Trophoblast cell (in vitro differentiated cells and primary cell): ENCODE measurements at regions not wholly inside any gene's neighbourhood (a gene's known extent, or its start where the extent isn't known, plus 50 kb on each side); places are given as distances from the start of the nearest gene placed in this dataset.

Experiments
- DNase-seq, 2 donors: peaks; one replicate each; pipeline ENCODE4 v3.0.0-alpha.2; 2016
- H2AFZ ChIP-seq: 2 replicates; pipeline ENCODE4 v1.6.1; 2013; ENCODE audit warnings: low read length, moderate library complexity, mild to moderate bottlenecking; ENCODE audit not compliant: insufficient read depth, poor library complexity
- H2AK5ac ChIP-seq: 2 replicates; pipeline ENCODE4 v1.6.1; 2013; ENCODE audit warnings: mild to moderate bottlenecking, low read length
- H2BK120ac ChIP-seq: 2 replicates; pipeline ENCODE4 v1.6.1; 2013; ENCODE audit warnings: low read length, mild to moderate bottlenecking, moderate library complexity; ENCODE audit not compliant: insufficient read depth, poor library complexity
- H2BK12ac ChIP-seq: 2 replicates; pipeline ENCODE4 v1.6.1; 2013; ENCODE audit warnings: mild to moderate bottlenecking, low read length, moderate library complexity
- H2BK5ac ChIP-seq: 2 replicates; pipeline ENCODE4 v1.6.1; 2013; ENCODE audit warnings: low read length, low read depth, moderate library complexity, mild to moderate bottlenecking; ENCODE audit not compliant: poor library complexity
- H3K14ac ChIP-seq: 2 replicates; pipeline ENCODE4 v1.6.1; 2013; ENCODE audit warnings: mild to moderate bottlenecking, low read length
- H3K18ac ChIP-seq: 2 replicates; pipeline ENCODE4 v1.6.1; 2013; ENCODE audit warnings: mild to moderate bottlenecking, low read length
- H3K23ac ChIP-seq: 2 replicates; pipeline ENCODE4 v1.6.1; 2013; ENCODE audit warnings: low read length
- H3K27ac ChIP-seq: 2 replicates; pipeline ENCODE4 v1.5.1; 2013; ENCODE audit warnings: low read depth, mild to moderate bottlenecking, inconsistent platforms, low read length, moderate library complexity
- H3K27me3 ChIP-seq: 2 replicates; pipeline ENCODE4 v1.6.1; 2013; ENCODE audit warnings: inconsistent platforms, mild to moderate bottlenecking, low read length, moderate library complexity; ENCODE audit not compliant: insufficient read depth
- H3K36me3 ChIP-seq, 2 experiments: 1 replicate in 1 of 2; 2 replicates in 1 of 2; pipeline ENCODE4 v1.6.1; 2013; ENCODE audit warnings: low read length in 2 of 2, mild to moderate bottlenecking in 2 of 2, moderate library complexity in 1 of 2; ENCODE audit not compliant: insufficient read depth in 2 of 2, control insufficient read depth in 1 of 2
- H3K4ac ChIP-seq: 2 replicates; pipeline ENCODE4 v1.6.1; 2013; ENCODE audit warnings: low read depth, mild to moderate bottlenecking, low read length, moderate library complexity
- H3K4me1 ChIP-seq, 2 experiments: 1 replicate in 1 of 2; 2 replicates in 1 of 2; pipeline ENCODE4 v1.6.1; 2013; ENCODE audit warnings: low read length in 2 of 2, mild to moderate bottlenecking in 2 of 2, moderate library complexity in 1 of 2; ENCODE audit not compliant: insufficient read depth in 2 of 2, control insufficient read depth in 1 of 2
- H3K4me2 ChIP-seq: 2 replicates; pipeline ENCODE4 v1.6.1; 2013; ENCODE audit warnings: inconsistent platforms, mild to moderate bottlenecking, low read length, moderate library complexity
- H3K4me3 ChIP-seq: 2 replicates; pipeline ENCODE4 v1.5.1; 2013; ENCODE audit warnings: mild to moderate bottlenecking, low read depth, low read length, inconsistent platforms
- H3K79me1 ChIP-seq: one replicate; pipeline ENCODE4 v1.6.1; 2013; ENCODE audit warnings: low read length
- H3K79me2 ChIP-seq: 2 replicates; pipeline ENCODE4 v1.6.1; 2013; ENCODE audit warnings: low read length, mild to moderate bottlenecking; ENCODE audit not compliant: control insufficient read depth, insufficient read depth, poor library complexity
- H3K9ac ChIP-seq: 2 replicates; pipeline ENCODE4 v1.6.1; 2013; ENCODE audit warnings: mild to moderate bottlenecking, low read length
- H3K9me3 ChIP-seq: 2 replicates; pipeline ENCODE4 v1.6.1; 2013; ENCODE audit warnings: low read depth, mild to moderate bottlenecking, control low read depth, inconsistent platforms, low read length; ENCODE audit not compliant: insufficient read depth
- H4K12ac ChIP-seq: 2 replicates; pipeline ENCODE4 v1.6.1; 2013; ENCODE audit warnings: low read depth, mild to moderate bottlenecking, low read length, moderate library complexity
- H4K8ac ChIP-seq: 2 replicates; pipeline ENCODE4 v1.6.1; 2013; ENCODE audit warnings: low read depth, mild to moderate bottlenecking, low read length, moderate library complexity
- H4K91ac ChIP-seq: one replicate; pipeline ENCODE4 v1.6.1; 2013; ENCODE audit warnings: low read depth, mild to moderate bottlenecking, low read length, moderate library complexity
- WGBS: extraction: QIAGEN DNeasy Blood & Tissue Kit; methylation state at CpG from one replicate; pipeline ENCODE4 v1.1.7; 2013; ENCODE audit warnings: missing lambda C conversion rate; ENCODE audit not compliant: insufficient read length, insufficient coverage; ENCODE audit errors: extremely low coverage; 5-methylcytosine and 5-hydroxymethylcytosine counted together

DNA sequence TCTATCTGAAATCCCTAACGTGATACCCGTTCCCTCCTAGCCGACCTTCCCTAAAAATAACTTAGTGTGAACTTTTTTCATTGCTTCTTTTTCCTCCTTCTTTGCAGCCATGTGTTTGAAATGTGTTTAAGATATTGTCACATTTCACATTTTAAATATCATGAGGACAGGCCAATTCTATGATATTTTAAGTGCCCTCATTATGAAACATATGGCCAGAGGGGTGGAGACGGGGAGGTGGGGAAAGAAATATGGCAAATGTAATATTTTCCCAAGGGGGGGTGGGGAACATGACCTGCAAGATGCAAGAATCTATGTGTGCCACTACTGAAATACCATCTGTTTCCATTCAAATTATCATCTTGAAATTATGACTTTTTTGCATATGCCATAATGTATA, 1039.2 kb downstream of the AGBL1 start:
- no peak overlapping the region for H4K91ac ChIP-seq
- no peaks in the 10 kb centered on the region for H3K79me1 ChIP-seq
- H3K79me2 ChIP-seq: no peaks in the 10 kb centered on the region
- no CpG with 5 or more reads among the region's 4 CpGs for WGBS
- no peak overlapping the region for H3K4ac ChIP-seq
- DNase-seq: no peak
- no peak overlapping the region for H2BK12ac ChIP-seq
- H3K18ac ChIP-seq: no peak overlapping the region
- H3K4me2 ChIP-seq: no peak overlapping the region
- no peak overlapping the region for H2AFZ ChIP-seq
- no peak overlapping the region for H3K27ac ChIP-seq
- no peak overlapping the region for H3K14ac ChIP-seq
- no peak overlapping the region for H2AK5ac ChIP-seq
- no peaks in the 10 kb centered on the region for H3K36me3 ChIP-seq
- no peak overlapping the region for H3K9ac ChIP-seq
- no peak overlapping the region for H2BK120ac ChIP-seq
- H2BK5ac ChIP-seq: no peak overlapping the region
- H3K23ac ChIP-seq: no peak overlapping the region
- H3K4me3 ChIP-seq: no peak overlapping the region
- no peaks in the 10 kb centered on the region for H3K27me3 ChIP-seq
- H3K9me3 ChIP-seq: no peaks in the 10 kb centered on the region
- no peak overlapping the region for H4K12ac ChIP-seq
- no peak overlapping the region for H4K8ac ChIP-seq
- H3K4me1 ChIP-seq: no peaks in the 10 kb centered on the region

DNA sequence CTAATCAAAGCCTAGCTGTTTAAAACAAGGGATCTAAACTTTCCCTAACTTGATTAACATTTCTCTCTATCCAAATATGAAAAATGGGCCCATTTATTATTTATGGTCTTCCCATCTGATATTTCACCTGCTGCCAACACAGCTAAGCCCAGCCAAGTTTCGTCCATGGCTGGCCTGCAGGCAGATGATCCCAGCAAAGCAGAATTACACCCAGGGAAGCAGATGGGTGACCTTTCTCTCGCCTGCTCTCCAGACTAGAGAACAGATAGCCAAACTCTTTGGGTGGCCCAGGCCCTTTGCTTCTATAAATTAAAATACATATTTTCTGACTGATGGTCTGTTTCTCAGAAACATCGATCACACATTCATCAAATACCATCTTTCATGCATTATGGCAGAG, 1038.8 kb downstream of the AGBL1 start:
- Histone ChIP-seq H2AK5ac (no peak overlapping the region), H4K91ac (no peak overlapping the region), H3K27me3 (no peaks in the 10 kb centered on the region), H4K12ac (no peak overlapping the region), H3K4me2 (no peak overlapping the region), H2AFZ (no peak overlapping the region), H2BK120ac (no peak overlapping the region), H3K79me1 (no peaks in the 10 kb centered on the region), H3K9ac (no peak overlapping the region), H3K4me1 (no peaks in the 10 kb centered on the region), H3K27ac (no peak overlapping the region), H3K4ac (no peak overlapping the region), H3K79me2 (no peaks in the 10 kb centered on the region), H2BK5ac (no peak overlapping the region), H4K8ac (no peak overlapping the region), H3K36me3 (no peaks in the 10 kb centered on the region), H3K14ac (no peak overlapping the region), H3K23ac (no peak overlapping the region), H3K9me3 (no peaks in the 10 kb centered on the region), H3K4me3 (no peak overlapping the region), H2BK12ac (no peak overlapping the region), H3K18ac (no peak overlapping the region)
- no CpG with 5 or more reads among the region's 3 CpGs for WGBS
- DNase-seq: no peak

DNA sequence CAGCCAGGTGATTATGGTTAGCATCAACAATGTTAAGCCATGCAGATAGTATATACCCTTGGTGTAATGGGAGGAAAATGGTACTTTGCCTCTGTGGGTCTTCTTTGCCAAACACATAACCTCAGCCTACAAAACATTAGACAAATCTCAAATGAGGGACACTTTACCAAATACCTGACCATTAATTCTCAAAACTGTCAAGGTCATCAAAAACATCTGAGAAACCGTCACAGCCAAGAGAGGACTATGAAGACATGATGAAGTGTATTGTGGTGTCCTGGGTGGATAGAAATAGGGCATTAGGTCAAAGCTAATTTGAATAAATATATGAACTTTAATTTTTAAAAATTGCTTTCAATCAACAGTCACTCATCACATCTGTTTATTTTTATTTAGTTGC, 1036.1 kb downstream of the AGBL1 start:
- H3K36me3 ChIP-seq: no peaks in the 10 kb centered on the region
- no peaks in the 10 kb centered on the region for H3K4me1 ChIP-seq
- H3K79me2 ChIP-seq: no peaks in the 10 kb centered on the region
- no CpG with 5 or more reads among the region's 1 CpG for WGBS
- H4K8ac ChIP-seq: no peak overlapping the region
- H3K79me1 ChIP-seq: no peaks in the 10 kb centered on the region
- no peak overlapping the region for H3K14ac ChIP-seq
- H3K9ac ChIP-seq: no peak overlapping the region
- no peaks in the 10 kb centered on the region for H3K9me3 ChIP-seq
- no peak overlapping the region for H3K23ac ChIP-seq
- no peak overlapping the region for H2AK5ac ChIP-seq
- no peak overlapping the region for H2BK12ac ChIP-seq
- H3K4me3 ChIP-seq: no peak overlapping the region
- H2AFZ ChIP-seq: no peak overlapping the region
- H4K12ac ChIP-seq: no peak overlapping the region
- no peak overlapping the region for H3K4ac ChIP-seq
- no peak overlapping the region for H3K27ac ChIP-seq
- H3K4me2 ChIP-seq: no peak overlapping the region
- no peak overlapping the region for H2BK120ac ChIP-seq
- H2BK5ac ChIP-seq: no peak overlapping the region
- no peaks in the 10 kb centered on the region for H3K27me3 ChIP-seq
- DNase-seq: no peak
- no peak overlapping the region for H3K18ac ChIP-seq
- no peak overlapping the region for H4K91ac ChIP-seq

DNA sequence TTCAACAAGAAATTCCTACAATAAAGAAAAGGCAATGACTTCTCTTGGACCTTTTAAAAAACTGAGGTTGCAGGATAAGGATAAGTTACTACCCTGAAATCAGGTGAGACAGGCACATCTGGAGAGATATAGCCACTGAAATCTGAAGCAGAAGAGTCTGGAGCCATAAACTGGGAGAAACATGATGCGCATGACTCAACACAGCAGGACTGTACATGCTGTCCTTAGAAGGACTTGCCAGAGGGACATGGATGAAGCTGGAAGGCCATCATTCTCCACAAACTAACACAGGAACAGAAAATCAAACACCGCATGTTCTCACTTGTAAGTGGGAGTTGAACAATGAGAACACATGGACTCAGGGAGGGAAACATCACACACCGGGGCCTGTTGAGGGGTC, 1020.2 kb downstream of the AGBL1 start:
- WGBS: no CpG with 5 or more reads among the region's 3 CpGs
- no peak overlapping the region for H3K18ac ChIP-seq

More for the DNA sequence above, 1020.2 kb downstream of the AGBL1 start:
- H3K14ac ChIP-seq: no peak overlapping the region
- H3K79me2 ChIP-seq: no peaks in the 10 kb centered on the region
- no peak overlapping the region for H2BK5ac ChIP-seq
- H3K79me1 ChIP-seq: no peaks in the 10 kb centered on the region
- H2BK120ac ChIP-seq: no peak overlapping the region
- no peaks in the 10 kb centered on the region for H3K27me3 ChIP-seq
- no peak overlapping the region for H3K9ac ChIP-seq
- H3K4me1 ChIP-seq: no peaks in the 10 kb centered on the region
- no peak overlapping the region for H4K8ac ChIP-seq
- no peak overlapping the region for H3K27ac ChIP-seq
- H4K12ac ChIP-seq: no peak overlapping the region
- H3K4me3 ChIP-seq: no peak overlapping the region
- no peak overlapping the region for H2BK12ac ChIP-seq
- no peak overlapping the region for H2AFZ ChIP-seq
- H3K36me3 ChIP-seq: no peaks in the 10 kb centered on the region
- H2AK5ac ChIP-seq: no peak overlapping the region
- H4K91ac ChIP-seq: no peak overlapping the region
- no peak overlapping the region for H3K4ac ChIP-seq
- DNase-seq: no peak
- H3K4me2 ChIP-seq: no peak overlapping the region
- no peak overlapping the region for H3K23ac ChIP-seq
- H3K9me3 ChIP-seq: peaks cover 8% of the 10 kb centered on the region
